ENCODE measurements at regions not wholly inside any gene's neighbourhood (a gene's known extent, or its start where the extent isn't known, plus 50 kb on each side); places are given as distances from the start of the nearest gene placed in this dataset.
A peak's percentile ranks its signal among the peaks of the same experiment; 100 is the strongest.
"Not testable (repeated sequence)": the region's sequence is repeated elsewhere in the genome, so short reads cannot be mapped to it uniquely, and the experiment has no call there.

GRCh38 chr2:150136893-150137292 is 350.6 kb downstream of the RND3 start:
- no peak for DNase-seq (ENCODE audit: low spot score)

- no peak for DNase-seq (ENCODE audit: low spot score)
These were observed 351.1 kb downstream of the RND3 start for GRCh38 chr2:150136401-150136800.

- DNase-seq (ENCODE audit: low spot score) = peak; percentile 27
These were observed 352.1 kb downstream of the RND3 start for GRCh38 chr2:150135223-150135883.

GRCh38 chr2:150134223-150134857 is 353.1 kb downstream of the RND3 start:
- peak; percentile 40 for DNase-seq (ENCODE audit: low spot score)

- peak; percentile 77 for DNase-seq (ENCODE audit: low spot score)
These were observed 353.8 kb downstream of the RND3 start for GRCh38 chr2:150133623-150134022.

- no peak for DNase-seq (ENCODE audit: low spot score)
These were observed 357.4 kb downstream of the RND3 start for GRCh38 chr2:150129921-150130575.

- DNase-seq (ENCODE audit: low spot score) = peak; percentile 20
These were observed 359.5 kb downstream of the RND3 start for GRCh38 chr2:150127995-150128394.

GRCh38 chr2:150127346-150127990 is 360.0 kb downstream of the RND3 start:
- DNase-seq (ENCODE audit: low spot score) = no peak

- DNase-seq (ENCODE audit: low spot score) = no peak
These were observed 360.6 kb downstream of the RND3 start for GRCh38 chr2:150126839-150127238.

- no peak for DNase-seq (ENCODE audit: low spot score)
These were observed 361.2 kb downstream of the RND3 start for GRCh38 chr2:150126143-150126740.

- DNase-seq (ENCODE audit: low spot score) = peak; percentile 77
These were observed 361.8 kb downstream of the RND3 start for GRCh38 chr2:150125708-150126107.

GRCh38 chr2:150125188-150125587 is 362.3 kb downstream of the RND3 start:
- peak; percentile 47 for DNase-seq (ENCODE audit: low spot score)

- DNase-seq (ENCODE audit: low spot score) = no peak
These were observed 362.7 kb downstream of the RND3 start for GRCh38 chr2:150124739-150125138.

GRCh38 chr2:150122871-150123613 is 364.4 kb downstream of the RND3 start:
- no peak for DNase-seq (ENCODE audit: low spot score)

- DNase-seq (ENCODE audit: low spot score) = no peak
These were observed 365.3 kb downstream of the RND3 start for GRCh38 chr2:150122156-150122555.

GRCh38 chr2:150120326-150120955 is 367.0 kb downstream of the RND3 start:
- no peak for DNase-seq (ENCODE audit: low spot score)

- DNase-seq (ENCODE audit: low spot score) = no peak
These were observed 367.6 kb downstream of the RND3 start for GRCh38 chr2:150119819-150120218.

GRCh38 chr2:150114089-150114488 is 373.4 kb downstream of the RND3 start:
- not testable (repeated sequence) for DNase-seq (ENCODE audit: low spot score)

- DNase-seq (ENCODE audit: low spot score) = no peak
These were observed 376.9 kb downstream of the RND3 start for GRCh38 chr2:150110548-150110947.

- DNase-seq (ENCODE audit: low spot score) = no peak
These were observed 377.6 kb downstream of the RND3 start for GRCh38 chr2:150109912-150110311.

GRCh38 chr2:150109028-150109427 is 378.4 kb downstream of the RND3 start:
- no peak for DNase-seq (ENCODE audit: low spot score)
